Esophagus squamous epithelium (tissue), 4 donors: ENCODE measurements at regions not wholly inside any gene's neighbourhood (a gene's known extent, or its start where the extent isn't known, plus 50 kb on each side); places are given as distances from the start of the nearest gene placed in this dataset.

Experiments used
- CTCF ChIP-seq, 6 experiments: fragments of 450-650 bp in 4 of 6; fragments of 200-600 bp in 2 of 6; sonication (generic) in 2 of 6; IDR thresholded peaks; one replicate each; pipeline ENCODE4 v1.5.1; 2016 to 2019; ENCODE audit warnings: antibody characterized with exemption in 6 of 6, mild to moderate bottlenecking in 4 of 6, moderate library complexity in 4 of 6
- POLR2A ChIP-seq, 4 donors: fragments of 450-650 bp; IDR thresholded peaks; one replicate each; pipeline ENCODE4 v1.6.1; 2017; ENCODE audit warnings: antibody characterized with exemption in 4 of 4, mild to moderate bottlenecking in 4 of 4, moderate library complexity in 3 of 4

GRCh38 chr4:66567551-66567950 is 897.3 kb upstream of the EPHA5 start:
- TF ChIP-seq CTCF (IDR thresholded peaks at IDR 0.05) (no peak), POLR2A (IDR thresholded peaks at IDR 0.05) (no peak)
